Gastrocnemius medialis (tissue), 4 donors: ENCODE measurements at regions not wholly inside any gene's neighbourhood (a gene's known extent, or its start where the extent isn't known, plus 50 kb on each side); places are given as distances from the start of the nearest gene placed in this dataset.

Source experiments
- ATAC-seq, 2 donors: fragments of 150-250 bp; one replicate each; pipeline ENCODE4 v1.9.1; 2016
- DNase-seq, 2 donors: peaks; one replicate each; pipeline ENCODE4 v3.0.0-alpha.2; 2019
- H3K27ac ChIP-seq, 4 donors: fragments of 200-600 bp; sonication (generic); 1 replicate in 1 of 4; 2 replicates in 3 of 4; pipeline ENCODE4 v1.5.1; 2016 to 2018; ENCODE audit warnings: mild to moderate bottlenecking in 2 of 4, moderate library complexity in 1 of 4
- H3K27me3 ChIP-seq, 3 donors: fragments of 200-600 bp; sonication (generic) in 2 of 3; 1 replicate in 1 of 3; 2 replicates in 2 of 3; pipeline versions ENCODE4 v1.5.1 to v1.6.0; 2016 to 2019; ENCODE audit warnings: mild to moderate bottlenecking in 1 of 3, moderate library complexity in 1 of 3
- H3K36me3 ChIP-seq, 2 donors: fragments of 200-600 bp; sonication (generic) in 1 of 2; one replicate each; pipeline ENCODE4 v1.5.1; 2017 to 2018
- H3K4me1 ChIP-seq, 2 donors: fragments of 200-600 bp; sonication (generic) in 1 of 2; one replicate each; pipeline ENCODE4 v1.5.1; 2016 to 2017; ENCODE audit warnings: mild to moderate bottlenecking in 2 of 2
- H3K4me3 ChIP-seq, 4 donors: fragments of 200-600 bp; sonication (generic) in 3 of 4; 1 replicate in 1 of 4; 2 replicates in 3 of 4; pipeline ENCODE4 v1.5.1; 2016 to 2019; ENCODE audit warnings: mild to moderate bottlenecking in 2 of 4
- H3K9me3 ChIP-seq, 3 donors: fragments of 200-600 bp; sonication (generic) in 2 of 3; 1 replicate in 1 of 3; 2 replicates in 2 of 3; pipeline ENCODE4 v1.5.1; 2016 to 2019
- POLR2A ChIP-seq, 2 donors: fragments of 450-650 bp; IDR thresholded peaks; one replicate each; pipeline ENCODE4 v1.6.1; 2017; ENCODE audit warnings: antibody characterized with exemption in 2 of 2, mild to moderate bottlenecking in 2 of 2, moderate library complexity in 2 of 2
- in situ Hi-C, 4 donors: fragments of 200-750 bp; cut with MboI; loops; one replicate each; pipeline versions ENCODE4 v1.15.0 to v1.8.0; 2017; ENCODE audit warnings: low sequenced_read_pairs in 4 of 4
- intact Hi-C: fragments of 100-400 bp; cut with DNase I; formaldehyde crosslinking; loops from one replicate; pipeline ENCODE4 v1.15.1; 2023; ENCODE audit warnings: low total_unique reads
- TF ChIP-seq, protein P1 (sequence below), 5 experiments: fragments of 450-650 bp in 3 of 5; fragments of 200-600 bp in 2 of 5; sonication (generic) in 2 of 5; IDR thresholded peaks in 4 of 5; conservative IDR thresholded peaks in 1 of 5; 1 replicate in 4 of 5; 2 replicates in 1 of 5; pipeline ENCODE4 v1.5.1; 2016 to 2019; ENCODE audit warnings: antibody characterized with exemption in 5 of 5, mild to moderate bottlenecking in 3 of 5, moderate library complexity in 3 of 5

GRCh38 chr9:38316166-38316780 lies 76.2 kb upstream of the ALDH1B1 start:
- ATAC-seq: no peak
- H3K4me3 ChIP-seq: no peak overlapping the region
- in situ Hi-C loops: no loop called here
- peaks cover 0 to 15% (median 0%) of the 10 kb centered on the region in 3 donors for H3K27me3 ChIP-seq
- H3K4me1 ChIP-seq: no peaks in the 10 kb centered on the region
- no peaks in the 10 kb centered on the region for H3K9me3 ChIP-seq
- TF ChIP-seq, protein P1, sequence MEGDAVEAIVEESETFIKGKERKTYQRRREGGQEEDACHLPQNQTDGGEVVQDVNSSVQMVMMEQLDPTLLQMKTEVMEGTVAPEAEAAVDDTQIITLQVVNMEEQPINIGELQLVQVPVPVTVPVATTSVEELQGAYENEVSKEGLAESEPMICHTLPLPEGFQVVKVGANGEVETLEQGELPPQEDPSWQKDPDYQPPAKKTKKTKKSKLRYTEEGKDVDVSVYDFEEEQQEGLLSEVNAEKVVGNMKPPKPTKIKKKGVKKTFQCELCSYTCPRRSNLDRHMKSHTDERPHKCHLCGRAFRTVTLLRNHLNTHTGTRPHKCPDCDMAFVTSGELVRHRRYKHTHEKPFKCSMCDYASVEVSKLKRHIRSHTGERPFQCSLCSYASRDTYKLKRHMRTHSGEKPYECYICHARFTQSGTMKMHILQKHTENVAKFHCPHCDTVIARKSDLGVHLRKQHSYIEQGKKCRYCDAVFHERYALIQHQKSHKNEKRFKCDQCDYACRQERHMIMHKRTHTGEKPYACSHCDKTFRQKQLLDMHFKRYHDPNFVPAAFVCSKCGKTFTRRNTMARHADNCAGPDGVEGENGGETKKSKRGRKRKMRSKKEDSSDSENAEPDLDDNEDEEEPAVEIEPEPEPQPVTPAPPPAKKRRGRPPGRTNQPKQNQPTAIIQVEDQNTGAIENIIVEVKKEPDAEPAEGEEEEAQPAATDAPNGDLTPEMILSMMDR (IDR thresholded peaks at IDR 0.05 in 4 of 5, conservative IDR thresholded peaks at IDR 0.05 in 1 of 5): no peak
- no peak for TF ChIP-seq POLR2A (IDR thresholded peaks at IDR 0.05)
- intact Hi-C loops: no loop called here
- no peaks in the 10 kb centered on the region for H3K36me3 ChIP-seq
- H3K27ac ChIP-seq: no peak overlapping the region
- peak in 1 of 2 donors; percentile 23 for DNase-seq

- intact Hi-C loops: no loop called here
- Histone ChIP-seq H3K36me3 (no peaks in the 10 kb centered on the region), H3K27ac (no peak overlapping the region), H3K4me1 (no peaks in the 10 kb centered on the region), H3K27me3 (peaks cover 0 to 15% (median 0%) of the 10 kb centered on the region in 3 donors), H3K4me3 (no peak overlapping the region), H3K9me3 (no peaks in the 10 kb centered on the region)
- in situ Hi-C loops: no loop called here
- DNase-seq (no peak), ATAC-seq (no peak)
- no peak for TF ChIP-seq POLR2A (IDR thresholded peaks at IDR 0.05)
- TF ChIP-seq, protein P1 (IDR thresholded peaks at IDR 0.05 in 4 of 5, conservative IDR thresholded peaks at IDR 0.05 in 1 of 5): no peak
Observed at GRCh38 chr9:38315085-38315595, 77.4 kb upstream of the ALDH1B1 start.

- in situ Hi-C loops: no loop called here
- no peak for TF ChIP-seq POLR2A (IDR thresholded peaks at IDR 0.05)
- TF ChIP-seq, protein P1 (IDR thresholded peaks at IDR 0.05 in 4 of 5, conservative IDR thresholded peaks at IDR 0.05 in 1 of 5): no peak
- no peak overlapping the region for H3K27ac ChIP-seq
- DNase-seq (no peak), ATAC-seq (no peak)
- H3K36me3 ChIP-seq: no peaks in the 10 kb centered on the region
- H3K4me1 ChIP-seq: no peaks in the 10 kb centered on the region
- no peaks in the 10 kb centered on the region for H3K9me3 ChIP-seq
- no peak overlapping the region for H3K4me3 ChIP-seq
- intact Hi-C loops: no loop called here
- peaks cover 0 to 15% (median 0%) of the 10 kb centered on the region in 3 donors for H3K27me3 ChIP-seq
Observed at GRCh38 chr9:38313421-38313820, 79.1 kb upstream of the ALDH1B1 start.

DNA sequence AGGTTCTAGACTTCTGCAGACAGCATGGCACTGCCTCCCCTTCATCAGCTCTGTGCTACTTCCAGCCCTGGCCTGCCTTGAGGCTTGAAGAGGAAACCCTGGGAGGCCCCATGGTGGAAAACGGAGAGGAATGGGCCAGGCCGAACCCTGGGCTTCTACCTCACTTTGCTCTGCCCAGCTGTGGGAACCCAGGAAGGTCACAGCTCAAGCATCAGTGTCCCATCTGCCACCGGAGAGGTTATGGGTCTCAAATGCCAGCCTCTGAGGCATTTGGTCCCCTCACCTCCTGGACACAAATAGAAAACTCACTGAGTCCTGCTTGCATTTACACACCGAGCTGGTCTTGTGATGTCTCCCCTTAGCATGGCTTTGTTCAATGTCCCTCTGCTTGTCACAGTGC lies 80.1 kb upstream of the ALDH1B1 start:
- in situ Hi-C loops: no loop called here
- no peaks in the 10 kb centered on the region for H3K4me1 ChIP-seq
- H3K27ac ChIP-seq: no peak overlapping the region
- no peaks in the 10 kb centered on the region for H3K36me3 ChIP-seq
- ATAC-seq: no peak
- no peak for DNase-seq
- H3K27me3 ChIP-seq: peaks cover 0 to 15% (median 0%) of the 10 kb centered on the region in 3 donors
- TF ChIP-seq, protein P1 (IDR thresholded peaks at IDR 0.05 in 4 of 5, conservative IDR thresholded peaks at IDR 0.05 in 1 of 5): no peak
- no peak for TF ChIP-seq POLR2A (IDR thresholded peaks at IDR 0.05)
- no peak overlapping the region for H3K4me3 ChIP-seq
- intact Hi-C loops: no loop called here
- no peaks in the 10 kb centered on the region for H3K9me3 ChIP-seq
